ENCODE measurements at regions not wholly inside any gene's neighbourhood (a gene's known extent, or its start where the extent isn't known, plus 50 kb on each side); places are given as distances from the start of the nearest gene placed in this dataset.

GRCh38 chr14:56065621-56066290, 52.5 kb upstream of the PELI2 start:
- ChIA-PET CTCF (no interaction called here), POLR2A (ENCODE audit: unreplicated experiment) (no interaction called here)
- Histone ChIP-seq H3K9me1 (ENCODE audit: insufficient read depth, low read length) (no peaks in the 10 kb centered on the region; the same call in 1 of the 2 replicates), H4K91ac (ENCODE audit: insufficient read depth, low read depth, low read length) (no peak overlapping the region), H3K9ac (ENCODE audit: low read depth, low read length) (no peak overlapping the region), H3K27me3 (ENCODE audit: control insufficient read depth, insufficient read depth, low read length) (peaks cover 10% of the 10 kb centered on the region), H2BK20ac (ENCODE audit: low read depth, low read length) (no peak overlapping the region), H3K27ac (ENCODE audit: insufficient read depth, low read length) (no peak overlapping the region), H3K79me1 (ENCODE audit: low read depth in 1 of 2, low read length in 2 of 2) (no peaks in the 10 kb centered on the region), H4K8ac (ENCODE audit: low read depth in 2 of 2, low read length in 2 of 2) (no peak overlapping the region), H3K4me1 (ENCODE audit: control insufficient read depth, insufficient read depth, low read length) (no peaks in the 10 kb centered on the region), H3K36me3 (ENCODE audit: control insufficient read depth, insufficient read depth, low read length) (no peaks in the 10 kb centered on the region), H3K56ac (ENCODE audit: extremely low read depth, insufficient read depth, low read length) (no peak overlapping the region), H2AFZ (replicated peaks; ENCODE audit: low read length, poor library complexity) (no peak overlapping the region), H2AK9ac (replicated peaks; ENCODE audit: low read depth, low read length, poor library complexity) (no peak overlapping the region), H3K4me2 (ENCODE audit: low read depth, low read length) (no peak overlapping the region), H3K23ac (ENCODE audit: low read depth, low read length) (no peak overlapping the region), H3K4ac (ENCODE audit: low read depth, low read length) (no peak overlapping the region), H3K14ac (replicated peaks; ENCODE audit: low read depth, low read length) (no peak overlapping the region), H2BK120ac (ENCODE audit: low read depth, low read length) (no peak overlapping the region), H4K20me1 (ENCODE audit: insufficient read depth, low read length) (no peaks in the 10 kb centered on the region), H3K18ac (ENCODE audit: low read depth, low read length) (no peak overlapping the region), H4K5ac (ENCODE audit: low read depth, low read length) (no peak overlapping the region), H2BK15ac (ENCODE audit: low read depth, low read length) (no peak overlapping the region), H2BK5ac (ENCODE audit: low read depth, low read length, poor library complexity, severe bottlenecking) (no peak overlapping the region), H3K4me3 (ENCODE audit: insufficient read depth, low read depth, low read length) (no peak overlapping the region), H3K9me3 (ENCODE audit: control insufficient read depth, insufficient read depth, low read length) (no peaks in the 10 kb centered on the region), H2AK5ac (ENCODE audit: low read depth, low read length) (no peak overlapping the region)
- no peak for ATAC-seq (ENCODE audit: low read depth)
- WGBS, 2 experiments (ENCODE audit: extremely low coverage in 2 of 2, insufficient read length in 1 of 2): no CpG with 5 or more reads among the region's 5 CpGs
- dilution Hi-C loops (cut with HindIII; ENCODE audit: low sequenced_read_pairs, unreplicated experiment): no loop called here
- no peak for DNase-seq
- TF ChIP-seq CTCF (conservative IDR thresholded peaks at IDR 0.05; ENCODE audit: low read depth, low read length) (no peak), POLR2A (IDR thresholded peaks at IDR 0.05; ENCODE audit: low read depth, low read length) (no peak), USF2 (IDR thresholded peaks at IDR 0.05; ENCODE audit: low read depth, low read length) (no peak), CEBPB (IDR thresholded peaks at IDR 0.05; ENCODE audit: low read depth, low read length) (no peak), RFX5 (IDR thresholded peaks at IDR 0.05; ENCODE audit: low read depth, low read length) (no peak)
- in situ Hi-C loops (cut with MboI; ENCODE audit: low sequenced_read_pairs): no loop called here
- intact Hi-C loops (cut with micrococcal nuclease): no loop called here
- BruUV-seq (replicated peaks): no TSS peak
